ENCODE measurements at regions not wholly inside any gene's neighbourhood (a gene's known extent, or its start where the extent isn't known, plus 50 kb on each side); places are given as distances from the start of the nearest gene placed in this dataset.

DNA sequence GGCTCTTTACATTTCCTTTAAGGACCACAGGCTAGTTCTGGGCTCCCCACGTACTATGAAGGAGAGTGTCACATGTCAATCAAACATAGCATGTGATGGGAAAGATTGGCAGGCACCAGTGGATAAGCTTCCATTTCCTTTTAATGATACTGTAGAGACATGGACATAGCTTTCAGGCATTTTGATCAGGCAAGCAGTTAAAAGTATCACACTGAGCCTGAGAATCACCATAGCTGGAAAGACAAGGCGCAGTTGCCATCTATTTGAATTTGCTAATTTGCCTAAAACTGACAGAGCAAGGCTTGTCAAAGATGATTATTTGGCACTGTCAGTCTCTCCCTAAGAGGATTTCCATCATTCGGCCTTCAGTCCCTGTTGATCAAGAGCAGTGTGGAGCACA, 263.4 kb upstream of the TAC1 start:
- no peak for TF ChIP-seq CTCF (IDR thresholded peaks at IDR 0.05)
- TF ChIP-seq POLR2A (IDR thresholded peaks at IDR 0.05): no peak

All from adrenal gland (tissue), 5 donors.